ENCODE measurements at regions not wholly inside any gene's neighbourhood (a gene's known extent, or its start where the extent isn't known, plus 50 kb on each side); places are given as distances from the start of the nearest gene placed in this dataset.

- DNase-seq (ENCODE audit: low spot score in 2 of 2): no peak
- Histone ChIP-seq H3K27me3 (no peaks in the 10 kb centered on the region), H3K36me3 (no peaks in the 10 kb centered on the region), H3K4me3 (no peak overlapping the region), H3K27ac (peak overlapping the region in 1 of 4 donors; percentile 43), H3K9me3 (peaks cover 0 to 14% (median 0%) of the 10 kb centered on the region in 4 donors), H3K4me1 (no peaks in the 10 kb centered on the region)
- TF ChIP-seq POLR2A (IDR thresholded peaks at IDR 0.05) (no peak), EP300 (IDR thresholded peaks at IDR 0.05) (no peak), CTCF (IDR thresholded peaks at IDR 0.05) (no peak)
- 54 to 62% methylated on average over 7 of the region's 7 CpGs for WGBS, 2 donors
Measured at GRCh38 chr15:88395241-88395640, 71.9 kb downstream of the MRPL46 start.

GRCh38 chr15:88394553-88395145, 72.5 kb downstream of the MRPL46 start:
- Histone ChIP-seq H3K4me3 (no peak overlapping the region), H3K27ac (peak overlapping the region in 1 of 4 donors; percentile 43), H3K4me1 (no peaks in the 10 kb centered on the region), H3K36me3 (no peaks in the 10 kb centered on the region), H3K9me3 (peaks cover 0 to 14% (median 0%) of the 10 kb centered on the region in 4 donors), H3K27me3 (no peaks in the 10 kb centered on the region)
- no peak for TF ChIP-seq CTCF (IDR thresholded peaks at IDR 0.05)
- TF ChIP-seq EP300 (IDR thresholded peaks at IDR 0.05): no peak
- TF ChIP-seq POLR2A (IDR thresholded peaks at IDR 0.05): no peak
- 27 to 40% methylated on average over 1 of the region's 1 CpG for WGBS, 2 donors
- DNase-seq (ENCODE audit: low spot score in 2 of 2): no peak

- H3K27me3 ChIP-seq: no peaks in the 10 kb centered on the region
- DNase-seq (ENCODE audit: low spot score in 2 of 2): no peak
- TF ChIP-seq EP300 (IDR thresholded peaks at IDR 0.05): no peak
- TF ChIP-seq CTCF (IDR thresholded peaks at IDR 0.05): no peak
- TF ChIP-seq POLR2A (IDR thresholded peaks at IDR 0.05): no peak
- H3K36me3 ChIP-seq: no peaks in the 10 kb centered on the region
- no peak overlapping the region for H3K27ac ChIP-seq
- H3K4me1 ChIP-seq: no peaks in the 10 kb centered on the region
- 71 to 72% methylated on average over 6 of the region's 6 CpGs for WGBS, 2 donors
- peaks cover 0 to 14% (median 0%) of the 10 kb centered on the region in 4 donors for H3K9me3 ChIP-seq
- no peak overlapping the region for H3K4me3 ChIP-seq
Measured at GRCh38 chr15:88393719-88394519, 73.3 kb downstream of the MRPL46 start.

- no peak overlapping the region for H3K27ac ChIP-seq
- no peak overlapping the region for H3K4me3 ChIP-seq
- WGBS, 2 donors: 83 to 100% methylated on average over 2 of the region's 2 CpGs
Measured at GRCh38 chr15:88391700-88392099, 75.5 kb downstream of the MRPL46 start.

More at GRCh38 chr15:88391700-88392099, 75.5 kb downstream of the MRPL46 start:
- no peak for DNase-seq (ENCODE audit: low spot score in 2 of 2)
- no peak for TF ChIP-seq CTCF (IDR thresholded peaks at IDR 0.05)
- TF ChIP-seq POLR2A (IDR thresholded peaks at IDR 0.05): no peak
- TF ChIP-seq EP300 (IDR thresholded peaks at IDR 0.05): no peak
- peaks cover 0 to 14% (median 0%) of the 10 kb centered on the region in 4 donors for H3K9me3 ChIP-seq
- H3K36me3 ChIP-seq: no peaks in the 10 kb centered on the region
- no peaks in the 10 kb centered on the region for H3K27me3 ChIP-seq
- H3K4me1 ChIP-seq: no peaks in the 10 kb centered on the region
